Ovary (tissue), 7 donors: ENCODE measurements at regions not wholly inside any gene's neighbourhood (a gene's known extent, or its start where the extent isn't known, plus 50 kb on each side); places are given as distances from the start of the nearest gene placed in this dataset.
A peak's percentile ranks its signal among the peaks of the same experiment; 100 is the strongest.

Source experiments
- DNase-seq, 5 donors: peaks; one replicate each; pipeline ENCODE4 v3.0.0-alpha.2; 2019 to 2020
- H3K27ac ChIP-seq, 2 donors: fragments of 200-600 bp; one replicate each; pipeline versions ENCODE4 v1.5.1 to v1.8.0; 2019 to 2022
- H3K27me3 ChIP-seq: fragments of 200-600 bp; one replicate; pipeline ENCODE4 v1.8.0; 2022
- H3K36me3 ChIP-seq: fragments of 200-600 bp; sonication (generic); one replicate; pipeline ENCODE4 v1.5.1; 2019
- H3K4me1 ChIP-seq: one replicate; pipeline ENCODE4 v1.8.1; 2013; ENCODE audit warnings: mild to moderate bottlenecking, moderate library complexity; ENCODE audit not compliant: insufficient read depth
- H3K4me3 ChIP-seq: fragments of 200-600 bp; sonication (generic); one replicate; pipeline ENCODE4 v1.5.1; 2017
- H3K9me3 ChIP-seq, 2 donors: fragments of 200-600 bp in 1 of 2; sonication (generic) in 1 of 2; one replicate each; pipeline versions ENCODE4 v1.5.1 to v1.8.1; 2013 to 2019; ENCODE audit warnings: mild to moderate bottlenecking in 1 of 2, moderate library complexity in 1 of 2
- EP300 ChIP-seq: sonication (generic); formaldehyde crosslinking; IDR thresholded peaks from one replicate; pipeline ENCODE4 v1.6.1; 2017; ENCODE audit warnings: antibody characterized with exemption
- POLR2A ChIP-seq: fragments of 450-650 bp; IDR thresholded peaks from one replicate; pipeline ENCODE4 v1.6.1; 2017; ENCODE audit warnings: antibody characterized with exemption, mild to moderate bottlenecking, moderate library complexity
- WGBS, 3 donors: extraction: QIAGEN DNeasy Blood & Tissue Kit in 1 of 3; methylation state at CpG; one replicate each; pipeline versions ENCODE4 v1.1.5 to v1.1.7; 2013 to 2017; 5-methylcytosine and 5-hydroxymethylcytosine counted together
- intact Hi-C, 4 donors: fragments of 100-400 bp; cut with DNase I; formaldehyde crosslinking; loops; one replicate each; pipeline versions ENCODE4 v1.11.0 to v1.15.1; 2022 to 2023
- TF ChIP-seq, protein P1 (sequence below), 3 donors: fragments of 450-650 bp in 2 of 3; fragments of 200-600 bp in 1 of 3; IDR thresholded peaks; one replicate each; pipeline versions ENCODE4 v1.5.1 to v1.8.0; 2016 to 2022; ENCODE audit warnings: antibody characterized with exemption in 3 of 3, mild to moderate bottlenecking in 1 of 3
- donor health status: DM: no; HTN: no; CAD: no; lungs with moderate emphysema.
- donor health status: DM: no; HTN: no; CAD: no.
- donor health status: Bipolar disorder and iron deficiency.
- donor health status: DM: no; HTN: no; CAD: no.
- donor health status: DM: yes; HTN: yes; CAD: no.

- 0 to 3% (median 0%) methylated on average over 1 of the region's 1 CpG for WGBS, 3 donors
- peaks cover 18% of the 10 kb centered on the region for H3K4me1 ChIP-seq
- TF ChIP-seq EP300: no peak
- no peak for TF ChIP-seq POLR2A
- TF ChIP-seq, protein P1, sequence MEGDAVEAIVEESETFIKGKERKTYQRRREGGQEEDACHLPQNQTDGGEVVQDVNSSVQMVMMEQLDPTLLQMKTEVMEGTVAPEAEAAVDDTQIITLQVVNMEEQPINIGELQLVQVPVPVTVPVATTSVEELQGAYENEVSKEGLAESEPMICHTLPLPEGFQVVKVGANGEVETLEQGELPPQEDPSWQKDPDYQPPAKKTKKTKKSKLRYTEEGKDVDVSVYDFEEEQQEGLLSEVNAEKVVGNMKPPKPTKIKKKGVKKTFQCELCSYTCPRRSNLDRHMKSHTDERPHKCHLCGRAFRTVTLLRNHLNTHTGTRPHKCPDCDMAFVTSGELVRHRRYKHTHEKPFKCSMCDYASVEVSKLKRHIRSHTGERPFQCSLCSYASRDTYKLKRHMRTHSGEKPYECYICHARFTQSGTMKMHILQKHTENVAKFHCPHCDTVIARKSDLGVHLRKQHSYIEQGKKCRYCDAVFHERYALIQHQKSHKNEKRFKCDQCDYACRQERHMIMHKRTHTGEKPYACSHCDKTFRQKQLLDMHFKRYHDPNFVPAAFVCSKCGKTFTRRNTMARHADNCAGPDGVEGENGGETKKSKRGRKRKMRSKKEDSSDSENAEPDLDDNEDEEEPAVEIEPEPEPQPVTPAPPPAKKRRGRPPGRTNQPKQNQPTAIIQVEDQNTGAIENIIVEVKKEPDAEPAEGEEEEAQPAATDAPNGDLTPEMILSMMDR (IDR thresholded peaks at IDR 0.05): no peak
- DNase-seq: no peak
- no peaks in the 10 kb centered on the region for H3K36me3 ChIP-seq
- no peaks in the 10 kb centered on the region for H3K27me3 ChIP-seq
- intact Hi-C loops: loop anchor here in 1 of 4 donors (5.0 kb wide), 1 partner anchor 36 kb away; no protein-coding TSS in a partner anchor
- no peak overlapping the region for H3K4me3 ChIP-seq
- H3K9me3 ChIP-seq: no peaks in the 10 kb centered on the region
- peak overlapping the region in 1 of 2 donors; percentile 51 for H3K27ac ChIP-seq
These were observed 159.4 kb upstream of the PLEKHG7 start for GRCh38 chr12:92543359-92543758.

DNA sequence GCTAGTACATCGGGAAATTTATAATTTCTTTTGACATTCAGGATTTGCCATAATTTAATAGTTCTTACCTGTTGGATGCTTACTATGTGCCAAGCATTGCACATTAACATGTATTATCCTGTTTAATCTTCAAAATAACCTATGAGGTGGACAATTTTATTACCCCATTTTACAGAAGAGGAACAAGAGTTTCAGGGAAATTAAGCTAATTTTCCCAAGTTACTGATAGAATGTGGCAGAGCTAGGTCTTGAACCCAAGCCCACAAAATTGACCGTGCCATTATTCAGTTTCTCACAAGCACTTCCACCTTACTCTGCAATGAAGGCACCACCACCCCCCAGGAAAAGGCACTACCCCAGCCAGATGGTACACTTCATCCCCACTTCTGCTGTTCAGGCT lies 161.1 kb upstream of the PLEKHG7 start:
- Histone ChIP-seq H3K27me3 (no peaks in the 10 kb centered on the region), H3K36me3 (no peaks in the 10 kb centered on the region), H3K27ac (no peak overlapping the region), H3K4me3 (no peak overlapping the region), H3K9me3 (no peaks in the 10 kb centered on the region), H3K4me1 (peaks cover 18% of the 10 kb centered on the region)
- intact Hi-C loops: loop anchor here in 1 of 4 donors (5.0 kb wide), 1 partner anchor 34 kb away; no protein-coding TSS in a partner anchor
- DNase-seq: no peak
- WGBS, 3 donors: 48 to 97% (median 96%) methylated on average over 2 of the region's 2 CpGs
- TF ChIP-seq EP300 (no peak), POLR2A (no peak)
- TF ChIP-seq, protein P1 (IDR thresholded peaks at IDR 0.05): no peak

- no peak overlapping the region for H3K27ac ChIP-seq
- TF ChIP-seq POLR2A (no peak), EP300 (no peak)
- TF ChIP-seq, protein P1 (IDR thresholded peaks at IDR 0.05): no peak
- peaks cover 19% of the 10 kb centered on the region for H3K4me1 ChIP-seq
- WGBS, 3 donors: 93 to 96% (median 94%) methylated on average over 3 of the region's 3 CpGs
- no peak for DNase-seq
- H3K27me3 ChIP-seq: no peaks in the 10 kb centered on the region
- no peak overlapping the region for H3K4me3 ChIP-seq
- H3K36me3 ChIP-seq: no peaks in the 10 kb centered on the region
- H3K9me3 ChIP-seq: no peaks in the 10 kb centered on the region
- intact Hi-C loops: loop anchor here in 1 of 4 donors (5.0 kb wide), 1 partner anchor 34 kb away; no protein-coding TSS in a partner anchor
These were observed 161.9 kb upstream of the PLEKHG7 start for GRCh38 chr12:92540782-92541423.

DNA sequence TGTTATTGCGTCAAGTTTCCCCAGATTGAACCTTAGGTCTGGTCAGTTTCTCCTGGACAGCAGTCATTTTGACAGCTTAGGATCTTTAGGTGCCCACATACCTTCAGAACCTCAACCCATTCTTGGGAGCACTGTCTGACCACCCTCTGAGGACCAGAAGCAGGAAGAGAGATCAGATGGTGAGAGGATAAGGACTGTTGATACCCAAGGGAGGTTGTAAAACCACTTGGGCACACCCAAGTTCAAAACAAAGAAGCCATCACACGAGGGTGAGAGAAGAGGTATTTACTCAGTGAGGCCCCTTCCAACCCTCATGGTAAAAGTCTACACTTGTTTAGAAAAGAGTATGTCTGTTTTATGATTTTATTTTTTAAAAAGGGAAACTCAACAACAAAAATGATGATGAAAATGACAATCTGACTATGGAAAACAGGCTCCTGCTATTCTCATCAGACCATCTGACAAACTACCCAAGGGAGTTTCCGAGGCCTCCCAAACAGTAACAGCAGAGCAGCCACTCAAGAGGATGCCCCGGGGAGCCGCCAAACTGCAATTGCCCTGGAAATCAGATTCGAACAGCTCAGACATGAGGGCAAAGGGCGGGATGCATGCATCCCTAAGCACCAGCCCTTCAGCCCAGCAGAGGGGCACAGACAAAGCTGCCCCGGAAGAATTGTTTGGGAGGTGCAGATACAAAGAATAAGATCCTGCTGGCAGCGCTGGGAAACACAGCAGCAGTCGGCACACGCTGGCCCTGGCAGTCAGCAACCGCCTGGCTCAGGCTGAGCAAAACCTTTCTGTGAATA lies 162.6 kb upstream of the PLEKHG7 start:
- no peak for TF ChIP-seq EP300
- TF ChIP-seq POLR2A: no peak
- TF ChIP-seq, protein P1 (IDR thresholded peaks at IDR 0.05): no peak
- H3K4me1 ChIP-seq: peaks cover 19% of the 10 kb centered on the region
- WGBS, 3 donors: 86 to 89% (median 88%) methylated on average over 12 of the region's 12 CpGs
- no peak overlapping the region for H3K27ac ChIP-seq
- intact Hi-C loops: loop anchor here in 1 of 4 donors (5.0 kb wide), 1 partner anchor 33 kb away; no protein-coding TSS in a partner anchor
- no peaks in the 10 kb centered on the region for H3K36me3 ChIP-seq
- H3K9me3 ChIP-seq: no peaks in the 10 kb centered on the region
- H3K27me3 ChIP-seq: no peaks in the 10 kb centered on the region
- no peak overlapping the region for H3K4me3 ChIP-seq
- DNase-seq: no peak
